ENCODE measurements at regions not wholly inside any gene's neighbourhood (a gene's known extent, or its start where the extent isn't known, plus 50 kb on each side); places are given as distances from the start of the nearest gene placed in this dataset.
A peak's percentile ranks its signal among the peaks of the same experiment; 100 is the strongest.

- no peak for DNase-seq (ENCODE audit: low read depth)
These were observed 64.3 kb upstream of the MDFIC start for GRCh38 chr7:114857605-114858004.

DNA sequence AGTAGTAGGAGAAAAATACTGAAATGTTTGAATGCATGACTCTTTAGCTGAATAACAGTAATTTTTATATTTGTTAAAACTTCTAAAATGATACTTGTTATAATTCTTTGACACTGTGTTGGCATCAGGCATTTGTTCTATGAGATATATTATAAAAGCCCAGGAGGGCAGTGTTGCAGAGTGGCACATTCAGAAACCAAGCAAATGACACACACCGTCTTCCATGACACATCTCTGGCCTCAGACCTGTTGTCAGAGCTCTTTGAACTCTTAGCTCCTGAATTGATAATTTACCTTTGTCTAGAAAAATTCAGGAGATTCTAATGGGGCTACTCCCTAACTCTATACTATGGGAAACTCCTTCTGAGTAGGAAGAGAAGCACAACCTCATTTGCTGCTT lies 62.4 kb upstream of the MDFIC start:
- no peak for DNase-seq (ENCODE audit: low read depth)

DNA sequence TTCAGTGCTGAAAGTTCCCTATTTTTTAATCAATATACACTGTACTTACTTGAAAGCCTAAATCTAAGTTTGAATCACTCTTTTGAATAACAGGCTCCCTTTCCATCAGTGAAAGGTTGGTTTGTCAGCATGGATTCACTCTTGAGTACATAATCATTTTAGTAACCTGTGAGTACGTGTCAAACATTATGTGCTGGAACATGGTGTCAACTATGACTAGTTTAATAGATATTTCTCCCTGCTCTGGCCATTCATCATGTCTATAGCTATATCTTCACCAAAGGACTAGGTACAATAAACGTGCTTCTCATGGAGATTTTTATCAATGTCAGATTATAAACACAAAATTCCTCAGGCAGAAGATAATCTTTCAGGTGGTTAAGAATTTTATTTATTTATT lies 61.7 kb upstream of the MDFIC start:
- no peak for DNase-seq (ENCODE audit: low read depth)

GRCh38 chr7:114862406-114862805 lies 59.5 kb upstream of the MDFIC start:
- no peak for DNase-seq (ENCODE audit: low read depth)

GRCh38 chr7:114864278-114864677 lies 57.6 kb upstream of the MDFIC start:
- no peak for DNase-seq (ENCODE audit: low read depth)

- DNase-seq (ENCODE audit: low read depth), result peak; percentile 20
These were observed 56.3 kb upstream of the MDFIC start for GRCh38 chr7:114865564-114865963.
